Left lung (tissue), 4 donors: ENCODE measurements at regions not wholly inside any gene's neighbourhood (a gene's known extent, or its start where the extent isn't known, plus 50 kb on each side); places are given as distances from the start of the nearest gene placed in this dataset.

Experiments used
- ATAC-seq: fragments of 200-7000 bp; cut with Tn5 transposase; one replicate; pipeline ENCODE4 v1.9.1; 2020; ENCODE audit warnings: moderate library complexity
- DNase-seq, 4 donors: peaks; one replicate each; pipeline ENCODE4 v3.0.0-alpha.2; 2013 to 2020
- H3K27ac ChIP-seq, 2 donors: fragments of 200-600 bp; sonication (generic) in 1 of 2; one replicate each; pipeline versions ENCODE4 v1.5.0 to v1.8.0; 2020 to 2021
- H3K27me3 ChIP-seq, 2 donors: fragments of 200-600 bp; sonication (generic) in 1 of 2; one replicate each; pipeline versions ENCODE4 v1.5.0 to v1.8.0; 2020 to 2021
- H3K36me3 ChIP-seq, 2 donors: fragments of 200-600 bp; sonication (generic) in 1 of 2; one replicate each; pipeline versions ENCODE4 v1.5.0 to v1.8.0; 2020 to 2021
- H3K4me1 ChIP-seq, 2 donors: fragments of 200-600 bp; one replicate each; pipeline ENCODE4 v1.8.0; 2021
- H3K4me3 ChIP-seq, 2 donors: fragments of 200-600 bp; sonication (generic) in 1 of 2; one replicate each; pipeline versions ENCODE4 v1.5.0 to v1.8.0; 2020 to 2021; ENCODE audit warnings: mild to moderate bottlenecking in 1 of 2
- H3K9me3 ChIP-seq, 2 donors: fragments of 200-600 bp; sonication (generic) in 1 of 2; one replicate each; pipeline versions ENCODE4 v1.5.0 to v1.8.0; 2020 to 2021
- intact Hi-C, 2 donors: fragments of 100-400 bp; cut with DNase I; formaldehyde crosslinking; loops; one replicate each; pipeline versions ENCODE4 v1.11.2 to v1.14.2; 2022
- TF ChIP-seq, protein P1 (sequence below), 2 donors: fragments of 200-600 bp; sonication (generic) in 1 of 2; IDR thresholded peaks; one replicate each; pipeline versions ENCODE4 v1.5.0 to v1.8.0; 2021; ENCODE audit warnings: antibody characterized with exemption in 2 of 2
- donor health status: DM: no; HTN: yes; CAD: no.
- donor health status: DM: no; HTN: no; CAD: no.

DNA sequence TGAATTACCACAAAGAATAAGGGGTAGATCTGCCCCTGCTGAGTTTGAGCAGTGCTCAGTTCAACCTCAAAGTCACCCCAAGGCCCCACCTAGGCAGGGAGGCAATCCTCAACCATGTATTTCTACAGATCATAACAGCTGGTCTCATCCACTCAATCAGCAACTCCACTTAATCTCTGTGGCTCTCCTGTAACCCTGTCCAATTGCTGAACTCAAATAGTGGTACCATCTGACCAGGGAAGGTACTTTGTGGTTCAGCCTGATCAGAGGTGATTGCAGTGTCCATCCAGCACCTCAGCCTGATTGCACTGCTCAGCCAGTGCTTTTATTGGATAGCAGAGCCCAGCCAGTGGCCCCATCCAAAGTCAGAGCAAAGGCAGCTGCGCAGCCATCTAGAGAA lies 91.0 kb upstream of the SLC4A10 start:
- H3K9me3 ChIP-seq: peaks cover 0 to 6% of the 10 kb centered on the region in 2 donors
- TF ChIP-seq, protein P1, sequence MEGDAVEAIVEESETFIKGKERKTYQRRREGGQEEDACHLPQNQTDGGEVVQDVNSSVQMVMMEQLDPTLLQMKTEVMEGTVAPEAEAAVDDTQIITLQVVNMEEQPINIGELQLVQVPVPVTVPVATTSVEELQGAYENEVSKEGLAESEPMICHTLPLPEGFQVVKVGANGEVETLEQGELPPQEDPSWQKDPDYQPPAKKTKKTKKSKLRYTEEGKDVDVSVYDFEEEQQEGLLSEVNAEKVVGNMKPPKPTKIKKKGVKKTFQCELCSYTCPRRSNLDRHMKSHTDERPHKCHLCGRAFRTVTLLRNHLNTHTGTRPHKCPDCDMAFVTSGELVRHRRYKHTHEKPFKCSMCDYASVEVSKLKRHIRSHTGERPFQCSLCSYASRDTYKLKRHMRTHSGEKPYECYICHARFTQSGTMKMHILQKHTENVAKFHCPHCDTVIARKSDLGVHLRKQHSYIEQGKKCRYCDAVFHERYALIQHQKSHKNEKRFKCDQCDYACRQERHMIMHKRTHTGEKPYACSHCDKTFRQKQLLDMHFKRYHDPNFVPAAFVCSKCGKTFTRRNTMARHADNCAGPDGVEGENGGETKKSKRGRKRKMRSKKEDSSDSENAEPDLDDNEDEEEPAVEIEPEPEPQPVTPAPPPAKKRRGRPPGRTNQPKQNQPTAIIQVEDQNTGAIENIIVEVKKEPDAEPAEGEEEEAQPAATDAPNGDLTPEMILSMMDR (IDR thresholded peaks at IDR 0.05): no peak
- no peak overlapping the region for H3K27ac ChIP-seq
- DNase-seq (no peak), ATAC-seq (no peak)
- no peaks in the 10 kb centered on the region for H3K36me3 ChIP-seq
- H3K4me3 ChIP-seq: no peak overlapping the region
- H3K4me1 ChIP-seq: no peaks in the 10 kb centered on the region
- intact Hi-C loops: no loop called here
- no peaks in the 10 kb centered on the region for H3K27me3 ChIP-seq

DNA sequence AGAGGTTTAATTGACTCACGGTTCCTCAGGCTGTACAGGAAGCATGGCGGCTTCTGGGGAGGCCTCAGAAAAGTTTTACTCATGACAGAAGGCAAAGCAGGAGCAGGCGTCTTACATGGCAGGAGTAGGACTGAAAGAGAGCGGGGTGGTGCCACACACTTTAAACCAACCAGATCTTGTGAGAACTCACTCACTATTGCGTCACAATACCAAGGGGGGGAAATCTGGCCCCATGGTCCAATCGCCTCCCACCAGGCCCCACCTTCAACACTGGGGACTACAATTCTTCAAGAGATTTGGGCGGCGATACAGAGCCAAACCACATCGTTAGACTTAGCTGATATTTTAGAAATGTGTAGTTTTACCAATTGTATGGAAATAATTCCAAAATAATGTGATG lies 77.6 kb upstream of the SLC4A10 start:
- H3K4me3 ChIP-seq: no peak overlapping the region

DNA sequence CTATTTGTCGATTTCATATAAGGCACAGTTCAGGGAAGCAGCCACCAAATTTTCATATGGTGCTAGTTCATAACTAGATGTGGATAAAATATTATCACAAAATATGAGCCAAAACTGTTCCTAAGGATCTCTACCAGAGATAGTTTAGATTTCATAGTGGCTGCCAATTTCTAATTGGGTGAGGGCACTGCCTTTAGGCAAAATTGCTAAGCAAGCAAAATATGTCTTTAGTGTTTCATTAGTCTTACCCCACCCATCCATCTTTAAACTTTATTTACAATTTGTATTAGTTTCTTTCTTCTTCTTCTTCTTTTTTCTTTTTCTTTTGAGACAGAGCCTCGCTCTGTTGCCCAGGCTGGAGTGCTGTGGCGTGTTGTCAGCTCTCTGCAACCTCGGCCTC lies 77.1 kb upstream of the SLC4A10 start:
- peak in 1 of 4 donors; percentile 32 for DNase-seq
- intact Hi-C loops: no loop called here
- Histone ChIP-seq H3K4me1 (no peaks in the 10 kb centered on the region), H3K36me3 (no peaks in the 10 kb centered on the region), H3K27ac (no peak overlapping the region), H3K9me3 (no peaks in the 10 kb centered on the region), H3K27me3 (no peaks in the 10 kb centered on the region), H3K4me3 (no peak overlapping the region)
- no peak for ATAC-seq
- TF ChIP-seq, protein P1 (IDR thresholded peaks at IDR 0.05): no peak

More for the DNA sequence above, 77.6 kb upstream of the SLC4A10 start:
- intact Hi-C loops: no loop called here
- ATAC-seq: no peak
- TF ChIP-seq, protein P1 (IDR thresholded peaks at IDR 0.05): no peak
- no peak for DNase-seq
- H3K36me3 ChIP-seq: no peaks in the 10 kb centered on the region
- H3K4me1 ChIP-seq: no peaks in the 10 kb centered on the region
- no peaks in the 10 kb centered on the region for H3K9me3 ChIP-seq
- H3K27ac ChIP-seq: no peak overlapping the region
- H3K27me3 ChIP-seq: no peaks in the 10 kb centered on the region

DNA sequence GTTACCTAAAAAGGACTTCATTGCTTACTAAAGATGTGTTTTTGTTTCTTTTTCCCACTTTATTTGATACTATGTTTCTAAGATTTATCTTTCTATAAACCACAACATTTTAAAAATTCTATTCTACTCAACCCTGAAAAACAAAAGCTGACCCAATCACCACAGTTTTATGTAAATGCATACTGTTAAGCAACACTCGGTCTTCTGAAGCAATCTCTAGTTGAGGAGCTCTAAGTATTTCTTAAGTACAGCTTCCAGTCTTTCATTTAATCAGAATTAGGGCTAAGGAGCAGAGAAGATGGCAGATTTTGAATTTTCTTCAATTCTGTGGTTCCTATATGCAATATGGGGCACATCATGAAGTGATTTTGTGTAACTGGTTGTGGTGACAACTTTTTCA lies 72.2 kb upstream of the SLC4A10 start:
- H3K9me3 ChIP-seq: no peaks in the 10 kb centered on the region
- intact Hi-C loops: no loop called here
- no peaks in the 10 kb centered on the region for H3K36me3 ChIP-seq
- ATAC-seq (peak; percentile 62), DNase-seq (no peak)
- TF ChIP-seq, protein P1 (IDR thresholded peaks at IDR 0.05): no peak
- H3K4me3 ChIP-seq: no peak overlapping the region
- no peak overlapping the region for H3K27ac ChIP-seq
- no peaks in the 10 kb centered on the region for H3K27me3 ChIP-seq
- no peaks in the 10 kb centered on the region for H3K4me1 ChIP-seq

DNA sequence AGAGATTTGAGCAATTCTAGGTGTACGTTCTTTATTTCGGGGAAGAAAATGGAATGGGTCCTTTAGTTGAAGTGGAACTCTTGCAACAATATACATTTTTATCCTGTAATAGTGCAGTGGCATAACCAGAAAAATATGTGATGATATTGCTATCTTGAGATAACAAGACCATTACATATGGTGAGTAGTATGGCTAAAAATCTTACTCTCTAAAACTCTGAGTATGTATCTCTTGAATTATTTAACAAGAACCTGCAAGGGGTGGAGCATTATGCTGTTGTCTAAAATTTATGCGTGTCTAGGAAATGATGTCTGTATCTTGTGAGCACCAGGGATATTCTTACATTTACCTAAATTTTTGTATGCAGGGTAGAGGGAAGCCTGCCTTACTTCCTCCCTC lies 68.4 kb upstream of the SLC4A10 start:
- intact Hi-C loops: no loop called here
- no peak overlapping the region for H3K27ac ChIP-seq

More for the DNA sequence above, 68.4 kb upstream of the SLC4A10 start:
- Histone ChIP-seq H3K4me1 (no peaks in the 10 kb centered on the region), H3K9me3 (no peaks in the 10 kb centered on the region), H3K36me3 (no peaks in the 10 kb centered on the region), H3K27me3 (no peaks in the 10 kb centered on the region), H3K4me3 (no peak overlapping the region)
- TF ChIP-seq, protein P1 (IDR thresholded peaks at IDR 0.05): no peak
- ATAC-seq (no peak), DNase-seq (no peak)
